ENCODE measurements at regions not wholly inside any gene's neighbourhood (a gene's known extent, or its start where the extent isn't known, plus 50 kb on each side); places are given as distances from the start of the nearest gene placed in this dataset.

DNA sequence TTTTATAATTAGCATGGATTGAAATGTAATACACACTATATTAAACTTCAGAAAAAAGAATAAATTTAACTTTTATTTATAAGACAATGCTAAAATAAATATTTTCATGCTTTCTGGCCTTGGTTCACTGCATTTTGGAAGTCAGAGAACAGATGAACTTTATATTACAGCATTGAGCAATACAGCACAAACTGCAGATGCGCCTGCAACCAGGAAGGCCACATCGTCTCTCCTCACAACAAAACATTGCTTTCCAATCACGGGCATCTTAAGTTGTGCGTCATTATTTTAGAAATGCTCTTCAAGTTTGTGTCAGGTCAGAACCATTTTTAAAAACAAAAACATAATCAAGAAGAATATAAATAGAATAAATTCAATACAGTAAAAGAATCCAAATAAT is 89.3 kb upstream of the CEP126 start:
- TF ChIP-seq, protein P1, sequence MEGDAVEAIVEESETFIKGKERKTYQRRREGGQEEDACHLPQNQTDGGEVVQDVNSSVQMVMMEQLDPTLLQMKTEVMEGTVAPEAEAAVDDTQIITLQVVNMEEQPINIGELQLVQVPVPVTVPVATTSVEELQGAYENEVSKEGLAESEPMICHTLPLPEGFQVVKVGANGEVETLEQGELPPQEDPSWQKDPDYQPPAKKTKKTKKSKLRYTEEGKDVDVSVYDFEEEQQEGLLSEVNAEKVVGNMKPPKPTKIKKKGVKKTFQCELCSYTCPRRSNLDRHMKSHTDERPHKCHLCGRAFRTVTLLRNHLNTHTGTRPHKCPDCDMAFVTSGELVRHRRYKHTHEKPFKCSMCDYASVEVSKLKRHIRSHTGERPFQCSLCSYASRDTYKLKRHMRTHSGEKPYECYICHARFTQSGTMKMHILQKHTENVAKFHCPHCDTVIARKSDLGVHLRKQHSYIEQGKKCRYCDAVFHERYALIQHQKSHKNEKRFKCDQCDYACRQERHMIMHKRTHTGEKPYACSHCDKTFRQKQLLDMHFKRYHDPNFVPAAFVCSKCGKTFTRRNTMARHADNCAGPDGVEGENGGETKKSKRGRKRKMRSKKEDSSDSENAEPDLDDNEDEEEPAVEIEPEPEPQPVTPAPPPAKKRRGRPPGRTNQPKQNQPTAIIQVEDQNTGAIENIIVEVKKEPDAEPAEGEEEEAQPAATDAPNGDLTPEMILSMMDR (IDR thresholded peaks at IDR 0.05) = no peak
- TF ChIP-seq EZH2 (IDR thresholded peaks at IDR 0.05) (no peak), EZH2phosphoT487 (IDR thresholded peaks at IDR 0.05) (no peak)
